HCT116 (cell line): ENCODE measurements at regions not wholly inside any gene's neighbourhood (a gene's known extent, or its start where the extent isn't known, plus 50 kb on each side); places are given as distances from the start of the nearest gene placed in this dataset.

ENCODE experiments used
- ATAC-seq: fragments of 200-7000 bp; cut with Tn5 transposase; 2 replicates; pipeline ENCODE4 v1.9.1; 2020; ENCODE audit warnings: mild to moderate bottlenecking, moderate library complexity
- BruUV-seq: library from RNA; stranded (reverse); fragments of 400-500 nt; replicated peaks from 2 replicates; lab custom pipeline; 2021; lab: Mats Ljungman, UMichigan
- CTCF ChIA-PET: fragments of 300-600 bp; sonication (Branson Sonifier 250); formaldehyde crosslinking; loops from one replicate; lab custom pipeline; 2021; ENCODE audit warnings: antibody characterized with exemption; lab: Charles Lee
- POLR2A ChIA-PET: fragments of 300-600, 350-600 bp; sonication (Branson Sonifier 250); formaldehyde crosslinking; loops from one replicate; lab custom pipeline; 2021; ENCODE audit warnings: antibody characterized with exemption; lab: Charles Lee
- RAD21 ChIA-PET, 2 experiments: fragments of 300-600 bp; sonication (Branson Sonifier 250); formaldehyde crosslinking; loops; one replicate each; lab custom pipeline; 2023; ENCODE audit warnings: low total read pairs in 2 of 2; ENCODE audit not compliant: uncharacterized antibody in 2 of 2, unreplicated experiment in 2 of 2, low non-redundant PET in 1 of 2; lab: Charles Lee
- DNase-seq: peaks from one replicate; pipeline ENCODE4 v3.0.0-alpha.2; 2010; ENCODE audit warnings: low read depth, low spot score
- H2AFZ ChIP-seq: fragments of 200-600 bp; shearing (Covaris generic), sonication (generic); 2 replicates; pipeline ENCODE4 v1.6.1; 2017; ENCODE audit warnings: low read depth, mixed run types, mixed read lengths, antibody characterized with exemption, low read length; ENCODE audit not compliant: poor library complexity, severe bottlenecking
- H3K27ac ChIP-seq: 2 replicates; pipeline ENCODE4 v1.5.1; 2012; ENCODE audit warnings: low read depth, low read length
- H3K27me3 ChIP-seq: fragments of 200-600 bp; sonication (generic); 2 replicates; pipeline ENCODE4 v1.6.1; 2016; ENCODE audit warnings: mixed run types, low read length, mixed read lengths; ENCODE audit not compliant: insufficient read depth
- H3K36me3 ChIP-seq, 2 experiments: fragments of 200-500 bp in 1 of 2; fragments of 200-600 bp in 1 of 2; sonication (Bioruptor generic) in 1 of 2; sonication (generic) in 1 of 2; 2 replicates each; pipeline versions ENCODE4 v1.5.1 to v1.6.1; 2014 to 2016; ENCODE audit warnings: low read length in 2 of 2, inconsistent platforms in 1 of 2, mixed read lengths in 1 of 2, mixed run types in 1 of 2; ENCODE audit not compliant: insufficient read depth in 2 of 2, control insufficient read depth in 1 of 2
- H3K4me1 ChIP-seq, 2 experiments: fragments of 200-600 bp in 1 of 2; sonication (generic) in 1 of 2; 2 replicates each; pipeline versions ENCODE4 v1.5.1 to v1.6.1; 2012 to 2017; ENCODE audit warnings: low read length in 2 of 2, inconsistent platforms in 1 of 2, mild to moderate bottlenecking in 1 of 2, mixed read lengths in 1 of 2, mixed run types in 1 of 2, moderate library complexity in 1 of 2; ENCODE audit not compliant: insufficient read depth in 2 of 2, control insufficient read depth in 1 of 2
- H3K4me2 ChIP-seq: fragments of 200-600 bp; sonication (generic); 2 replicates; pipeline ENCODE4 v1.6.1; 2017; ENCODE audit warnings: mixed run types, low read length, mixed read lengths
- H3K4me3 ChIP-seq, 2 experiments: fragments of 200-600 bp in 1 of 2; sonication (generic) in 1 of 2; replicated peaks in 1 of 2; 2 replicates each; pipeline ENCODE4 v1.5.1; 2011 to 2016; ENCODE audit warnings: low read length in 2 of 2, control low read depth in 1 of 2, low read depth in 1 of 2, mild to moderate bottlenecking in 1 of 2, mixed read lengths in 1 of 2, mixed run types in 1 of 2
- H3K79me2 ChIP-seq: fragments of 200-600 bp; sonication (generic); 2 replicates; pipeline ENCODE4 v1.6.1; 2017; ENCODE audit warnings: mild to moderate bottlenecking, mixed run types, low read length, moderate library complexity, mixed read lengths; ENCODE audit not compliant: insufficient read depth
- H3K9ac ChIP-seq: fragments of 200-600 bp; sonication (generic); 2 replicates; pipeline ENCODE4 v1.6.1; 2016; ENCODE audit warnings: low read length, mixed read lengths
- H3K9me2 ChIP-seq: fragments of 200-600 bp; sonication (generic), shearing (Covaris generic); 2 replicates; pipeline ENCODE4 v1.6.1; 2017; ENCODE audit warnings: mixed run types, mild to moderate bottlenecking, moderate library complexity; ENCODE audit not compliant: insufficient read depth
- H3K9me3 ChIP-seq, 2 experiments: fragments of 200-500 bp in 1 of 2; fragments of 200-600 bp in 1 of 2; sonication (Bioruptor generic) in 1 of 2; sonication (generic) in 1 of 2; 2 replicates each; pipeline ENCODE4 v1.6.1; 2014 to 2017; ENCODE audit warnings: low read length in 2 of 2, mixed read lengths in 2 of 2, inconsistent platforms in 1 of 2, low read depth in 1 of 2, mild to moderate bottlenecking in 1 of 2, mixed run types in 1 of 2, moderate library complexity in 1 of 2; ENCODE audit not compliant: control insufficient read depth in 1 of 2, insufficient read depth in 1 of 2
- H4K20me1 ChIP-seq: fragments of 200-600 bp; sonication (generic), shearing (Covaris generic); 2 replicates; pipeline ENCODE4 v1.6.1; 2017; ENCODE audit warnings: mixed run types, mild to moderate bottlenecking, moderate library complexity; ENCODE audit not compliant: insufficient read depth
- ATF3 ChIP-seq: IDR thresholded peaks from 2 replicates; pipeline ENCODE4 v1.6.1; 2012
- CTCF ChIP-seq, 3 experiments: fragments of 200-600 bp in 1 of 3; sonication (generic) in 1 of 3; IDR thresholded peaks in 2 of 3; conservative IDR thresholded peaks in 1 of 3; 2 replicates each; pipeline ENCODE4 v1.5.1; 2012 to 2017; ENCODE audit warnings: low read depth in 2 of 3, low read length in 2 of 3, antibody characterized with exemption in 1 of 3, borderline replicate concordance in 1 of 3, control low read depth in 1 of 3, mild to moderate bottlenecking in 1 of 3, mixed read lengths in 1 of 3, mixed run types in 1 of 3, moderate library complexity in 1 of 3; ENCODE audit not compliant: insufficient read depth in 1 of 3
- EGR1 ChIP-seq: IDR thresholded peaks from 2 replicates; pipeline ENCODE4 v1.6.1; 2012; ENCODE audit warnings: low read depth
- EZH2 ChIP-seq: fragments of 200-600 bp; sonication (generic); IDR thresholded peaks from 2 replicates; pipeline ENCODE4 v1.6.1; 2017; ENCODE audit warnings: antibody characterized with exemption, mixed run types
- JUND ChIP-seq: IDR thresholded peaks from 2 replicates; pipeline ENCODE4 v1.6.1; 2012
- MAX ChIP-seq: IDR thresholded peaks from 2 replicates; pipeline ENCODE4 v1.6.1; 2012
- RAD21 ChIP-seq: IDR thresholded peaks from 2 replicates; pipeline ENCODE4 v1.6.1; 2012; ENCODE audit warnings: low read depth, mild to moderate bottlenecking
- TCF7L2 ChIP-seq: IDR thresholded peaks from 2 replicates; pipeline ENCODE4 v1.7.0; 2011; ENCODE audit warnings: borderline replicate concordance, inconsistent platforms; ENCODE audit not compliant: insufficient read depth, insufficient read length; ENCODE audit errors: extremely low read depth
- YY1 ChIP-seq: IDR thresholded peaks from 2 replicates; pipeline ENCODE4 v1.6.1; 2011; ENCODE audit warnings: low read length, low read depth, moderate library complexity, mild to moderate bottlenecking; ENCODE audit not compliant: insufficient replicate concordance; ENCODE audit errors: extremely low read depth
- intact Hi-C: fragments of 100-400 bp; cut with micrococcal nuclease; formaldehyde crosslinking; loops from 2 replicates; pipeline ENCODE4 v1.10.0; 2022

GRCh38 chr6:69449887-69450286 is 346.9 kb downstream of the LMBRD1 start:
- ChIA-PET CTCF (no interaction called here), RAD21 (no interaction called here), POLR2A (no interaction called here)
- no peaks in the 10 kb centered on the region for H3K79me2 ChIP-seq
- no peak for ATAC-seq
- H3K9me3 ChIP-seq, result peaks cover 0 to 18% of the 10 kb centered on the region in 2 experiments; a peak in 1 of 4 replicates
- no peak overlapping the region for H3K27ac ChIP-seq
- intact Hi-C loops, result no loop called here
- no peaks in the 10 kb centered on the region for H3K4me1 ChIP-seq
- H3K9ac ChIP-seq, result no peak overlapping the region
- no peak overlapping the region for H3K4me3 ChIP-seq
- H3K36me3 ChIP-seq, result no peaks in the 10 kb centered on the region
- no peak overlapping the region for H3K4me2 ChIP-seq
- H4K20me1 ChIP-seq, result no peaks in the 10 kb centered on the region
- no peak overlapping the region for H2AFZ ChIP-seq
- TF ChIP-seq MAX (no peak), CTCF (IDR thresholded peaks at IDR 0.05 in 2 of 3, conservative IDR thresholded peaks at IDR 0.05 in 1 of 3; ENCODE audit: borderline replicate concordance in 1 of 3, insufficient read depth in 1 of 3, low read depth in 2 of 3, low read length in 2 of 3) (no peak), RAD21 (no peak), EZH2 (no peak), ATF3 (no peak), TCF7L2 (no peak), YY1 (no peak), EGR1 (no peak), JUND (no peak)
- TF ChIP-seq, all 23 proteins: peak for 0
- Histone ChIP-seq H3K9me2 (no peaks in the 10 kb centered on the region), H3K27me3 (no peaks in the 10 kb centered on the region)
- BruUV-seq, result no TSS peak
- DNase-seq, result no peak
